ENCODE measurements at regions not wholly inside any gene's neighbourhood (a gene's known extent, or its start where the extent isn't known, plus 50 kb on each side); places are given as distances from the start of the nearest gene placed in this dataset.

DNA sequence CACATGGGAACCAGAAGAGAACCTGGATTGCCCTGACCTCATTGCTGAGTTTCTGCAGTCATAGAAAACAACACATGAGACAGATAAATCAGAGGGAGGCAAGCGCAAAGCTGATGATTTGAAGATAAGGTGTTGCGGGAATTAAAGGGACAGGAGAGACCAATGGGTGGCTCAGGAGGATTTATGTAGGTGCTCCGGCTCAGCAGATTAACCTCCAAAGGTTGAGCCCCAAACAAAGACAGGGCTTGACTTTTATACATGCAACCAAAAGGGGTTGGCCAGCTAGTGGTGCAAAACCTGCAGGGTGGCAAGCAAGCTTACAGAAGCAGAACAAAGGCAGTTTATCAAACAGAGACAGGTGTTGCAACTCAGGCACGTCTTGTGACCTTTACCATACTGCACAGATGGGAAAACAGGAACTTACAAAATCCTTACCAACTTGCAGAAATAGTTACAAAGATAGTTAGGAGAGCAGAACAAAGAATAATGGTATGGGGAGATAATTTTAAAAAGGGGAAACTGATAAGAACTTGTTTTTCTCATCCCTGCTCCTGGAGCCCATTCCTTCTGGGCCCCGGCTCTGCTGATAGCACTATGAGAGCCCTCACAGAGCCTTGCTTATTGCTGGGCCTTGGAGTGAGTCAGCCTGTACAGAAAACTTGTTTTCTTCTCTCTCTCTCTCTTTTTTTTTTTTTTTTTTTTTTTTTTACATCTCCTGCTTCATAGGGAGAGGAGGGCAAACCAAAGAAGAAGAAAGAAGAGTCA is 93.6 kb downstream of the SNRPE start:
- TF ChIP-seq, protein P1, sequence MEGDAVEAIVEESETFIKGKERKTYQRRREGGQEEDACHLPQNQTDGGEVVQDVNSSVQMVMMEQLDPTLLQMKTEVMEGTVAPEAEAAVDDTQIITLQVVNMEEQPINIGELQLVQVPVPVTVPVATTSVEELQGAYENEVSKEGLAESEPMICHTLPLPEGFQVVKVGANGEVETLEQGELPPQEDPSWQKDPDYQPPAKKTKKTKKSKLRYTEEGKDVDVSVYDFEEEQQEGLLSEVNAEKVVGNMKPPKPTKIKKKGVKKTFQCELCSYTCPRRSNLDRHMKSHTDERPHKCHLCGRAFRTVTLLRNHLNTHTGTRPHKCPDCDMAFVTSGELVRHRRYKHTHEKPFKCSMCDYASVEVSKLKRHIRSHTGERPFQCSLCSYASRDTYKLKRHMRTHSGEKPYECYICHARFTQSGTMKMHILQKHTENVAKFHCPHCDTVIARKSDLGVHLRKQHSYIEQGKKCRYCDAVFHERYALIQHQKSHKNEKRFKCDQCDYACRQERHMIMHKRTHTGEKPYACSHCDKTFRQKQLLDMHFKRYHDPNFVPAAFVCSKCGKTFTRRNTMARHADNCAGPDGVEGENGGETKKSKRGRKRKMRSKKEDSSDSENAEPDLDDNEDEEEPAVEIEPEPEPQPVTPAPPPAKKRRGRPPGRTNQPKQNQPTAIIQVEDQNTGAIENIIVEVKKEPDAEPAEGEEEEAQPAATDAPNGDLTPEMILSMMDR (conservative IDR thresholded peaks at IDR 0.05; ENCODE audit: low read depth in 2 of 2) = no peak
- no peak for TF ChIP-seq EZH2 (IDR thresholded peaks at IDR 0.05; ENCODE audit: low read depth, unreplicated experiment)
- no peak for TF ChIP-seq EZH2phosphoT487 (IDR thresholded peaks at IDR 0.05; ENCODE audit: unreplicated experiment)
- TF ChIP-seq ZNF114 (CRISPR knock-in tag; IDR thresholded peaks at IDR 0.05) = no peak
- TF ChIP-seq, protein P2, sequence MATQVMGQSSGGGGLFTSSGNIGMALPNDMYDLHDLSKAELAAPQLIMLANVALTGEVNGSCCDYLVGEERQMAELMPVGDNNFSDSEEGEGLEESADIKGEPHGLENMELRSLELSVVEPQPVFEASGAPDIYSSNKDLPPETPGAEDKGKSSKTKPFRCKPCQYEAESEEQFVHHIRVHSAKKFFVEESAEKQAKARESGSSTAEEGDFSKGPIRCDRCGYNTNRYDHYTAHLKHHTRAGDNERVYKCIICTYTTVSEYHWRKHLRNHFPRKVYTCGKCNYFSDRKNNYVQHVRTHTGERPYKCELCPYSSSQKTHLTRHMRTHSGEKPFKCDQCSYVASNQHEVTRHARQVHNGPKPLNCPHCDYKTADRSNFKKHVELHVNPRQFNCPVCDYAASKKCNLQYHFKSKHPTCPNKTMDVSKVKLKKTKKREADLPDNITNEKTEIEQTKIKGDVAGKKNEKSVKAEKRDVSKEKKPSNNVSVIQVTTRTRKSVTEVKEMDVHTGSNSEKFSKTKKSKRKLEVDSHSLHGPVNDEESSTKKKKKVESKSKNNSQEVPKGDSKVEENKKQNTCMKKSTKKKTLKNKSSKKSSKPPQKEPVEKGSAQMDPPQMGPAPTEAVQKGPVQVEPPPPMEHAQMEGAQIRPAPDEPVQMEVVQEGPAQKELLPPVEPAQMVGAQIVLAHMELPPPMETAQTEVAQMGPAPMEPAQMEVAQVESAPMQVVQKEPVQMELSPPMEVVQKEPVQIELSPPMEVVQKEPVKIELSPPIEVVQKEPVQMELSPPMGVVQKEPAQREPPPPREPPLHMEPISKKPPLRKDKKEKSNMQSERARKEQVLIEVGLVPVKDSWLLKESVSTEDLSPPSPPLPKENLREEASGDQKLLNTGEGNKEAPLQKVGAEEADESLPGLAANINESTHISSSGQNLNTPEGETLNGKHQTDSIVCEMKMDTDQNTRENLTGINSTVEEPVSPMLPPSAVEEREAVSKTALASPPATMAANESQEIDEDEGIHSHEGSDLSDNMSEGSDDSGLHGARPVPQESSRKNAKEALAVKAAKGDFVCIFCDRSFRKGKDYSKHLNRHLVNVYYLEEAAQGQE (IDR thresholded peaks at IDR 0.05; ENCODE audit: unreplicated experiment) = no peak
- no peak for TF ChIP-seq NANOG (IDR thresholded peaks at IDR 0.05; ENCODE audit: borderline replicate concordance)
